ENCODE measurements at regions not wholly inside any gene's neighbourhood (a gene's known extent, or its start where the extent isn't known, plus 50 kb on each side); places are given as distances from the start of the nearest gene placed in this dataset.

GRCh38 chr18:49692906-49693716 is 120.2 kb downstream of the ACAA2 start:
- TF ChIP-seq RAD21 (IDR thresholded peaks at IDR 0.05; ENCODE audit: low read length) (no peak), NFIC (IDR thresholded peaks at IDR 0.05; ENCODE audit: borderline replicate concordance) (no peak), JUND (IDR thresholded peaks at IDR 0.05) (no peak), TAF1 (IDR thresholded peaks at IDR 0.05; ENCODE audit: borderline replicate concordance, low read depth, low read length) (no peak), EP300 (IDR thresholded peaks at IDR 0.05; ENCODE audit: borderline replicate concordance in 1 of 2, low read depth in 1 of 2, low read length in 1 of 2) (no peak), ELF1 (IDR thresholded peaks at IDR 0.05) (no peak), NRF1 (IDR thresholded peaks at IDR 0.05; ENCODE audit: low read depth, low read length) (no peak), USF2 (IDR thresholded peaks at IDR 0.05; ENCODE audit: borderline replicate concordance, low read depth, low read length) (no peak), RXRA (IDR thresholded peaks at IDR 0.05; ENCODE audit: borderline replicate concordance, low read depth) (no peak)
- TF ChIP-seq, protein P1, sequence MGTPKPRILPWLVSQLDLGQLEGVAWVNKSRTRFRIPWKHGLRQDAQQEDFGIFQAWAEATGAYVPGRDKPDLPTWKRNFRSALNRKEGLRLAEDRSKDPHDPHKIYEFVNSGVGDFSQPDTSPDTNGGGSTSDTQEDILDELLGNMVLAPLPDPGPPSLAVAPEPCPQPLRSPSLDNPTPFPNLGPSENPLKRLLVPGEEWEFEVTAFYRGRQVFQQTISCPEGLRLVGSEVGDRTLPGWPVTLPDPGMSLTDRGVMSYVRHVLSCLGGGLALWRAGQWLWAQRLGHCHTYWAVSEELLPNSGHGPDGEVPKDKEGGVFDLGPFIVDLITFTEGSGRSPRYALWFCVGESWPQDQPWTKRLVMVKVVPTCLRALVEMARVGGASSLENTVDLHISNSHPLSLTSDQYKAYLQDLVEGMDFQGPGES (IDR thresholded peaks at IDR 0.05; ENCODE audit: low read depth, low read length), result no peak
- TF ChIP-seq, protein P2, sequence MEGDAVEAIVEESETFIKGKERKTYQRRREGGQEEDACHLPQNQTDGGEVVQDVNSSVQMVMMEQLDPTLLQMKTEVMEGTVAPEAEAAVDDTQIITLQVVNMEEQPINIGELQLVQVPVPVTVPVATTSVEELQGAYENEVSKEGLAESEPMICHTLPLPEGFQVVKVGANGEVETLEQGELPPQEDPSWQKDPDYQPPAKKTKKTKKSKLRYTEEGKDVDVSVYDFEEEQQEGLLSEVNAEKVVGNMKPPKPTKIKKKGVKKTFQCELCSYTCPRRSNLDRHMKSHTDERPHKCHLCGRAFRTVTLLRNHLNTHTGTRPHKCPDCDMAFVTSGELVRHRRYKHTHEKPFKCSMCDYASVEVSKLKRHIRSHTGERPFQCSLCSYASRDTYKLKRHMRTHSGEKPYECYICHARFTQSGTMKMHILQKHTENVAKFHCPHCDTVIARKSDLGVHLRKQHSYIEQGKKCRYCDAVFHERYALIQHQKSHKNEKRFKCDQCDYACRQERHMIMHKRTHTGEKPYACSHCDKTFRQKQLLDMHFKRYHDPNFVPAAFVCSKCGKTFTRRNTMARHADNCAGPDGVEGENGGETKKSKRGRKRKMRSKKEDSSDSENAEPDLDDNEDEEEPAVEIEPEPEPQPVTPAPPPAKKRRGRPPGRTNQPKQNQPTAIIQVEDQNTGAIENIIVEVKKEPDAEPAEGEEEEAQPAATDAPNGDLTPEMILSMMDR (IDR thresholded peaks at IDR 0.05), result no peak
